Panc1 (cell line): ENCODE measurements at regions not wholly inside any gene's neighbourhood (a gene's known extent, or its start where the extent isn't known, plus 50 kb on each side); places are given as distances from the start of the nearest gene placed in this dataset.

Source experiments
- ATAC-seq: fragments of 200-7000 bp; cut with Tn5 transposase; 2 replicates; pipeline ENCODE4 v1.9.1; 2020; ENCODE audit warnings: mild to moderate bottlenecking, moderate library complexity
- BruUV-seq: library from RNA; stranded (reverse); fragments of 400-500 nt; replicated peaks from 2 replicates; lab custom pipeline; 2021; lab: Mats Ljungman, UMichigan
- CTCF ChIA-PET: fragments of 300-600 bp; sonication (Branson Sonifier 250); formaldehyde crosslinking; loops from one replicate; lab custom pipeline; 2022; ENCODE audit warnings: antibody characterized with exemption; lab: Charles Lee
- POLR2A ChIA-PET: fragments of 300-600 bp; sonication (Branson Sonifier 250); formaldehyde crosslinking; loops from one replicate; lab custom pipeline; 2022; ENCODE audit warnings: antibody characterized with exemption; lab: Charles Lee
- DNase-seq: peaks from one replicate; pipeline ENCODE4 v3.0.0-alpha.2; 2010; ENCODE audit warnings: low read depth, low spot score
- H3K27ac ChIP-seq: 2 replicates; pipeline ENCODE4 v1.5.1; 2011; ENCODE audit warnings: mild to moderate bottlenecking, low read length, inconsistent platforms
- H3K27me3 ChIP-seq: fragments of 200-500 bp; sonication (Bioruptor generic); 2 replicates; pipeline ENCODE4 v1.6.0; 2014; ENCODE audit warnings: low read length, inconsistent platforms; ENCODE audit not compliant: control insufficient read depth, insufficient read depth
- H3K36me3 ChIP-seq: fragments of 200-500 bp; sonication (Bioruptor generic); 2 replicates; pipeline ENCODE4 v1.5.1; 2014; ENCODE audit warnings: inconsistent platforms, mild to moderate bottlenecking, low read length, moderate library complexity; ENCODE audit not compliant: control insufficient read depth, insufficient read depth
- H3K4me1 ChIP-seq: 2 replicates; pipeline ENCODE4 v1.5.1; 2011; ENCODE audit warnings: inconsistent platforms, mild to moderate bottlenecking, low read length, moderate library complexity; ENCODE audit not compliant: control insufficient read depth, insufficient read depth
- H3K4me3 ChIP-seq, 2 experiments: 2 replicates each; pipeline ENCODE4 v1.5.1; 2011 to 2012; ENCODE audit warnings: low read depth in 2 of 2, low read length in 2 of 2, mild to moderate bottlenecking in 2 of 2, inconsistent platforms in 1 of 2, moderate library complexity in 1 of 2
- H3K9me3 ChIP-seq: fragments of 200-500 bp; sonication (Bioruptor generic); 2 replicates; pipeline ENCODE4 v1.5.1; 2014; ENCODE audit warnings: low read depth, mild to moderate bottlenecking, inconsistent platforms, low read length, moderate library complexity; ENCODE audit not compliant: control insufficient read depth, insufficient read depth
- POLR2AphosphoS5 ChIP-seq: IDR thresholded peaks from 2 replicates; pipeline ENCODE4 v1.6.1; 2012; ENCODE audit warnings: mild to moderate bottlenecking, low read depth, low read length, moderate library complexity
- SIN3A ChIP-seq: IDR thresholded peaks from 2 replicates; pipeline ENCODE4 v1.6.1; 2012; ENCODE audit warnings: low read depth, mild to moderate bottlenecking, low read length, moderate library complexity, borderline replicate concordance; ENCODE audit not compliant: insufficient read depth
- TCF7L2 ChIP-seq: IDR thresholded peaks from 2 replicates; pipeline ENCODE4 v1.6.1; 2011; ENCODE audit warnings: mild to moderate bottlenecking, low read depth, low read length, inconsistent platforms
- in situ Hi-C: cut with HindIII; loops from 2 replicates; pipeline ENCODE4 v1.10.0; 2016; ENCODE audit warnings: low sequenced_read_pairs, low pct_unique_long_range_greater_than_20kb
- intact Hi-C: fragments of 100-400 bp; cut with micrococcal nuclease; formaldehyde crosslinking; loops from one replicate; pipeline ENCODE4 v1.10.0; 2022; ENCODE audit not compliant: unreplicated experiment
- TF ChIP-seq, protein P1 (sequence below), 2 experiments: IDR thresholded peaks; 2 replicates each; pipeline ENCODE4 v1.6.1; 2011 to 2012; ENCODE audit warnings: low read depth in 2 of 2, control low read depth in 1 of 2, low read length in 1 of 2, mild to moderate bottlenecking in 1 of 2, moderate library complexity in 1 of 2; ENCODE audit not compliant: insufficient read depth in 1 of 2
- TF ChIP-seq, protein P2 (sequence below): fragments of 450-650 bp; IDR thresholded peaks from 2 replicates; pipeline ENCODE4 v1.5.1; 2017; ENCODE audit warnings: mild to moderate bottlenecking

DNA sequence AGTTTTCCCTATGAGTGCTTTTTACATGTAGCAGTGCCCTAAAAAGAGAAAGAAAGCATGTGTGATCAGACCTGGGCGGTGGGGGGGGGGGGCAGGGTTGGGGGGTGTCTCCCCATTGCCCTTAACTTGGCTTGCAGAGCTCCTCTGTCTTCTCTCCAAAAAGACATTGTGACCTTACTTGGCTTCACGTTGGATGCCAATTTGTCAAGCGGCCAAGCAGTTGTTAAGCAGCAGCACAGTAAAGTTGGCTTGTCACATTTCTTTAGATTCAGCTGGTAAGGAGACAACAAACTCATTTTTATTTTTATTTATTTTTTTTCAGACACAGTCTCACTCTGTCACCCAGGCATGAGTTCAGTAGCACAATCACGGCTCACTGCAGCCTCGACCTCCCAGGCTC, 57.3 kb upstream of the ZNF157 start:
- POLR2A ChIA-PET, result interaction anchor here (0.7 kb wide), 1 partner anchor 256 kb away, joined by 7 read pairs; no protein-coding TSS in a partner anchor
- H3K36me3 ChIP-seq, result no peaks in the 10 kb centered on the region
- DNase-seq, result no peak
- H3K4me1 ChIP-seq, result no peaks in the 10 kb centered on the region; the same call in 1 of the 2 replicates
- H3K9me3 ChIP-seq, result no peaks in the 10 kb centered on the region
- CTCF ChIA-PET, result interaction anchor here (0.5 to 1.1 kb wide), 4 partner anchors 10 to 333 kb away, joined by 3 to 6 read pairs (median 4); no protein-coding TSS in a partner anchor
- H3K27me3 ChIP-seq, result no peaks in the 10 kb centered on the region
- TF ChIP-seq POLR2AphosphoS5, result no peak
- TF ChIP-seq TCF7L2, result no peak
- TF ChIP-seq, protein P1, sequence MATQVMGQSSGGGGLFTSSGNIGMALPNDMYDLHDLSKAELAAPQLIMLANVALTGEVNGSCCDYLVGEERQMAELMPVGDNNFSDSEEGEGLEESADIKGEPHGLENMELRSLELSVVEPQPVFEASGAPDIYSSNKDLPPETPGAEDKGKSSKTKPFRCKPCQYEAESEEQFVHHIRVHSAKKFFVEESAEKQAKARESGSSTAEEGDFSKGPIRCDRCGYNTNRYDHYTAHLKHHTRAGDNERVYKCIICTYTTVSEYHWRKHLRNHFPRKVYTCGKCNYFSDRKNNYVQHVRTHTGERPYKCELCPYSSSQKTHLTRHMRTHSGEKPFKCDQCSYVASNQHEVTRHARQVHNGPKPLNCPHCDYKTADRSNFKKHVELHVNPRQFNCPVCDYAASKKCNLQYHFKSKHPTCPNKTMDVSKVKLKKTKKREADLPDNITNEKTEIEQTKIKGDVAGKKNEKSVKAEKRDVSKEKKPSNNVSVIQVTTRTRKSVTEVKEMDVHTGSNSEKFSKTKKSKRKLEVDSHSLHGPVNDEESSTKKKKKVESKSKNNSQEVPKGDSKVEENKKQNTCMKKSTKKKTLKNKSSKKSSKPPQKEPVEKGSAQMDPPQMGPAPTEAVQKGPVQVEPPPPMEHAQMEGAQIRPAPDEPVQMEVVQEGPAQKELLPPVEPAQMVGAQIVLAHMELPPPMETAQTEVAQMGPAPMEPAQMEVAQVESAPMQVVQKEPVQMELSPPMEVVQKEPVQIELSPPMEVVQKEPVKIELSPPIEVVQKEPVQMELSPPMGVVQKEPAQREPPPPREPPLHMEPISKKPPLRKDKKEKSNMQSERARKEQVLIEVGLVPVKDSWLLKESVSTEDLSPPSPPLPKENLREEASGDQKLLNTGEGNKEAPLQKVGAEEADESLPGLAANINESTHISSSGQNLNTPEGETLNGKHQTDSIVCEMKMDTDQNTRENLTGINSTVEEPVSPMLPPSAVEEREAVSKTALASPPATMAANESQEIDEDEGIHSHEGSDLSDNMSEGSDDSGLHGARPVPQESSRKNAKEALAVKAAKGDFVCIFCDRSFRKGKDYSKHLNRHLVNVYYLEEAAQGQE (IDR thresholded peaks at IDR 0.05; ENCODE audit: insufficient read depth in 1 of 2, low read depth in 2 of 2, low read length in 1 of 2), result no peak
- no peak for TF ChIP-seq SIN3A
- TF ChIP-seq, protein P2, sequence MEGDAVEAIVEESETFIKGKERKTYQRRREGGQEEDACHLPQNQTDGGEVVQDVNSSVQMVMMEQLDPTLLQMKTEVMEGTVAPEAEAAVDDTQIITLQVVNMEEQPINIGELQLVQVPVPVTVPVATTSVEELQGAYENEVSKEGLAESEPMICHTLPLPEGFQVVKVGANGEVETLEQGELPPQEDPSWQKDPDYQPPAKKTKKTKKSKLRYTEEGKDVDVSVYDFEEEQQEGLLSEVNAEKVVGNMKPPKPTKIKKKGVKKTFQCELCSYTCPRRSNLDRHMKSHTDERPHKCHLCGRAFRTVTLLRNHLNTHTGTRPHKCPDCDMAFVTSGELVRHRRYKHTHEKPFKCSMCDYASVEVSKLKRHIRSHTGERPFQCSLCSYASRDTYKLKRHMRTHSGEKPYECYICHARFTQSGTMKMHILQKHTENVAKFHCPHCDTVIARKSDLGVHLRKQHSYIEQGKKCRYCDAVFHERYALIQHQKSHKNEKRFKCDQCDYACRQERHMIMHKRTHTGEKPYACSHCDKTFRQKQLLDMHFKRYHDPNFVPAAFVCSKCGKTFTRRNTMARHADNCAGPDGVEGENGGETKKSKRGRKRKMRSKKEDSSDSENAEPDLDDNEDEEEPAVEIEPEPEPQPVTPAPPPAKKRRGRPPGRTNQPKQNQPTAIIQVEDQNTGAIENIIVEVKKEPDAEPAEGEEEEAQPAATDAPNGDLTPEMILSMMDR, result no peak
- BruUV-seq, result no TSS peak
- in situ Hi-C loops (no loop called here), intact Hi-C loops (no loop called here)
- no peak overlapping the region for H3K27ac ChIP-seq
- no peak for ATAC-seq
- H3K4me3 ChIP-seq, result no peak overlapping the region

DNA sequence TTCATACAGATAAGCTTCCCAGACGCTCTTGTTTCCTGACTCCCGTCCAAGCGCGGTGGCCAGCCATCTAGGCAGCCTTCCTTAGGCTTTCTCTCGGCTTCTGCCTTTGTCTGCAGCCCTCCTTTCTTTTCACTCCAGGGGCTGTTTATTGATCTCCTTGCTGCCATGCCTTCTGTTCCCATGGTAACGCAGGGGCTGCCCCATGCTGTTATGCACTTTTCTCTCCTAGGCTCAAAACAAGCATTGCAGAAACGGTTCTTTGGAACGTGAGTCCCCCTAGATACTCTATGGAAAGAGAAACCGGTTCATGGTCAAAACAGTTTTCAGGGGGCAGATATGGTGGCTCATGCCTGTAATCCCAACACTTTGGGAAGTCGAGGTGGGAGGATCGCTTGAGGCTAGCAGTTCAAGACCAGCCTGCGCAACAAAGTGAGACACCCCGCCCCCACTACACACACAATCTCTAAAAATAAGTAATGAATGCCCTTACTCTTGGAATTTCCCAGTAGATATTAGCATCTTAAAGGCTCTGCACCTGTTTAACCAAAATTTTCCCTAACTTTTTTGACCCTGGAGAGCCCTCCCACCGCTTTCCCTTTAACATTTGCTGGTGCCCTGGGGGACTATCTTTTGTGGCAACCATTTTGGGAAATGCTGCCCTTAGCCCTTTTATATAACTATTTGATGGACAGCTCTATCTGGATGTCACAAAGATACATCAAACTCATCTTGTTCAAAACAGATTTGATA, 53.9 kb upstream of the ZNF157 start:
- Histone ChIP-seq H3K4me3 (no peak overlapping the region), H3K9me3 (no peaks in the 10 kb centered on the region), H3K4me1 (no peaks in the 10 kb centered on the region; the same call in 1 of the 2 replicates), H3K27ac (no peak overlapping the region), H3K27me3 (no peaks in the 10 kb centered on the region), H3K36me3 (no peaks in the 10 kb centered on the region)
- ATAC-seq, result no peak
- intact Hi-C loops, result no loop called here
- ChIA-PET CTCF (interaction anchor here (0.7 kb wide), 1 partner anchor 760 kb away, joined by 5 read pairs; no protein-coding TSS in a partner anchor), POLR2A (interaction anchor here (0.7 kb wide), 1 partner anchor 253 kb away, joined by 3 read pairs; no protein-coding TSS in a partner anchor)
- no peak for DNase-seq
- in situ Hi-C loops, result no loop called here
- TF ChIP-seq, protein P2, result no peak
- TF ChIP-seq TCF7L2 (no peak), SIN3A (no peak), POLR2AphosphoS5 (no peak)
- TF ChIP-seq, protein P1 (IDR thresholded peaks at IDR 0.05; ENCODE audit: insufficient read depth in 1 of 2, low read depth in 2 of 2, low read length in 1 of 2), result no peak
- BruUV-seq, result no TSS peak
